Cerebellar cortex (tissue), 1 donor: ENCODE measurements at regions not wholly inside any gene's neighbourhood (a gene's known extent, or its start where the extent isn't known, plus 50 kb on each side); places are given as distances from the start of the nearest gene placed in this dataset.
"Not testable (repeated sequence)": the region's sequence is repeated elsewhere in the genome, so short reads cannot be mapped to it uniquely, and the experiment has no call there.

Experiments
- DNase-seq: peaks from one replicate; pipeline ENCODE4 v3.0.0-alpha.2; 2015; ENCODE audit warnings: low spot score

DNA sequence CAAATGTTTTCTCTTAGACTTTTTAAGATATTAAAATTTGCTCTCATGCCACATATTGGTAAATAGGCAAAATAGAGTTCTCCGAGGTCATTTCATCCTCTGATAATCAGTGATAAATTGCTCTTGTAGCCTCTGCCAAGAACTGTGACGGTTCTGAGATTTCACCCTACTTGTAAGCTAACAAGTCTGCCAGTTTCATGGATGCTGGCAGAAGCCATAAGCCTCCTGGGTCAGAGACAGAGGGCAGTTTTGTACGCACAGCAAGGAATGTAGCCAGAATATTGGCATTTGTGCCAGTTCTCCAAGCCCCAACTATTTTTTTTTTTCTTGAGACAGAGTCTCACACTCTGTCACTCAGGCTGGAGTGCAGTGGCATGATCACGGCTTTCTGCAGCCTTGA is 945.0 kb upstream of the WWC1 start:
- DNase-seq: peak; percentile 14

DNA sequence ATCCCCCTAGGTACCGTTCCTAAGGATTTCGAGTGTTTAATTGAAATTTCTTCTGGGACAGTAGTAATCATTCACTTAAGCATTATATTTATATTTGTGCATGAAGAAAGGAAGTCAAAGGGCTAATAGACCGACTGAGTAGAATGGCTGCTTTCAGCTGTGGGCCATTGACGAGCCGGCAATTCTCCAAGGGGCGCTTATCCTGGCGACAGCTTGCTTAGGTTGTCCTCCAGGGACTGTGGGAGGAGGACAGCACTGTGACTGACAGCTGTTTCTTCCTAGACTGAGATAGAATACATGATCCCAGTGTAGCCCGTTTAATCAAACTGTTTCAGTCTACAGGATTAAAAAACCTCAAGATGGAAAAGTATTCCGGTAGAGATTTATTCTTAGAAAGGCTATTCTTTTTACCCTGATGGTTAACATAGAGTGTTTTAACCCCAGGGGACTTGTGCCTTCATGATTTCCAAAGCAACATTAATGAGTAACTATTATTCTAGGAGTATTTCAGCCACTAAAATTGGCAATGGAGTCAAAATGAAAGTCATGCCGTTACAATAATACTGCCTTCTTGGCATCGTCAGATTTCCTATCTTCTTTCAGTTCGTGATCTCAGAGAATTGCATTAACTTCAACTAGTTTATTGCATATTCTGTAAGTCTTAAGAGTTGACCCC is 943.1 kb upstream of the WWC1 start:
- no peak for DNase-seq

DNA sequence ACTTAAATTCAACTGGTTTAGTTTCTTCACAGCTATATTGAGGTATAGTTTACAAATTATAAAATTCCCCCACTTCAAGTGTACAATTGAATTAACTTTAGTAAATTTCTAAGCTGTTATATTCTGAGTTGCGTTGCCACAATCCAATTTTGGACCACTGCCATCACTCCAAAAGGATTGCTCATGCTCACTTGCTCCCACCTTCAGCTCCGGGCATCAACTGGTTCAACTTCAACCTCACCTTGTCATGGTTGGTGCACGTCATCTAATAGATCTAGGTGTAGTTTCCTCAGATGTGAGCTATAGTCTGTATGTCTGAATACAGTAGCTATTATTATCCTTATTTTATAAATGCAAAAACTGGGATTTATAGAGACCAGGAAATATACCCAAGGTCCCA is 942.5 kb upstream of the WWC1 start:
- no peak for DNase-seq

DNA sequence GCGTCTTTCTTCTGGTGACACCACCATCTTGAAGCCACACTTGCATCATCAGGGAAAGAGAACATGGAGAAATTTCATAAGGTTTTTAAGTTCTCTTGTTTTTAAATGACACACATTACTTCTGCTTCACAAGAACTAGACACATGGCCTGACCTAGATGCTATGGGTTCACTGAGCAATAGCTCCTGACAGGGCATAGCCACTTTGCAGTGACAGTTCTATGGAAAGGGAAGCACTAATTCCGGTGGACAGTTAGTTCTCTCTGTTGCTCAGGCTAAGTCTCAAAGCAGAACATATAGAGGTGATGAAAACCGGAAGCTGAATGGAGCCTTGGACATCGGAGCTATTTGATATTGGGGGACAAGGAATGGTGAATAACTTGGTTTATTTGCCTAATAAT is 940.1 kb upstream of the WWC1 start:
- DNase-seq: no peak

DNA sequence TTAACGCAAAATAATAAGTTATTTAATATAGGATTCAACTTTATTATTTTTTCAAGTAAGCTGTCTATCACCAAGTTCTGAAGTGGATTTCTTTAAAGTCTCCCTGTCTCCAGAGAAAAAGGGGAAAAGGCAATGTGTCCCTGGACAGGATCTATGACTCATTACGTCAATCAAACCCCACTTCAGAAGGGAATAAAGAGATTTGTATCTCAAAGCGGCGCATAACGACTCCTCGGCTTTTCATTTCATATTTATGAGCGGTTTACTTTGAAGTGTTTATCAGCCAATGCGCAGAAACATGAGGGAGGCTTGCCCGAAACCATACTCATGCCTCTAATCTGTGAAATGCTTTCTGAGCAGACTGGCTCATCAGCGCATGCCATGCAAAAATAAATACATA is 938.6 kb upstream of the WWC1 start:
- DNase-seq: no peak

DNA sequence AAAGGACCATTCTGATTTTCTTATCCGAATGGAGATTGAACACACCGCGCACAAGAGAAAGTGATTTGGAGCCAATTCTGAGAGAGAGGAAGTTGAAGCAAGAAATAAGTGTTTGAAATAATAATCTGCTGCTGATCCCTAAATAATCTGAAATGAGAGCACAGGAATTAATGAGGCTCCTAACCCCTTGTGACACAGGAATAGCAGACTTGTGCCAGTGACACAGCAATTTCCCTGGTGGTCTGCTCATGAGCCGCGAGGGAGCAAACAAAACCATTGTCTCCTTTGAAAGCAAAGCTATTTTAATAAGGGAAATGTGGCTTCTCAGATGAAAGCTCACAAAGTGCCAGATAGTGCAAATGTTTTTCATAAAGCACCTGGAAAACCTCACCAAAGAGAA is 936.1 kb upstream of the WWC1 start:
- no peak for DNase-seq

DNA sequence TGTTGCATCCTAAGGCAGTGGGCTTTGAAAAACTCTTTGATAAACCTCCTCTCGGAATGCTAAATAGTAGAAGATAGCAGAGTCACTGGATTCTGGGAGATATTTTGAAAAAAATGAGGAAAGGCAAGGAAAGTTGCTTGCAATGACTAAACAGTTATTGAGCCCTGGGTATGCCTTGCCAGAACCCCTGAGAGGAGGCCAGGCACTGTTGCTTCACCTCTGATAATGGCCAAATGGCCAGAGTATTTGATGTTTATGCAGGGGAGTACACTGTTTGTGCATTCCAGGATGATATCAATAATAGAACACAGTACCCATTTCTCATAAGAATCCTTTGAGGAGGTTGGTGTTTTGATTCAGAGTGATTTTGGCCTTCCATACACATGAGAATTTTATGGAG is 935.1 kb upstream of the WWC1 start:
- DNase-seq: no peak

DNA sequence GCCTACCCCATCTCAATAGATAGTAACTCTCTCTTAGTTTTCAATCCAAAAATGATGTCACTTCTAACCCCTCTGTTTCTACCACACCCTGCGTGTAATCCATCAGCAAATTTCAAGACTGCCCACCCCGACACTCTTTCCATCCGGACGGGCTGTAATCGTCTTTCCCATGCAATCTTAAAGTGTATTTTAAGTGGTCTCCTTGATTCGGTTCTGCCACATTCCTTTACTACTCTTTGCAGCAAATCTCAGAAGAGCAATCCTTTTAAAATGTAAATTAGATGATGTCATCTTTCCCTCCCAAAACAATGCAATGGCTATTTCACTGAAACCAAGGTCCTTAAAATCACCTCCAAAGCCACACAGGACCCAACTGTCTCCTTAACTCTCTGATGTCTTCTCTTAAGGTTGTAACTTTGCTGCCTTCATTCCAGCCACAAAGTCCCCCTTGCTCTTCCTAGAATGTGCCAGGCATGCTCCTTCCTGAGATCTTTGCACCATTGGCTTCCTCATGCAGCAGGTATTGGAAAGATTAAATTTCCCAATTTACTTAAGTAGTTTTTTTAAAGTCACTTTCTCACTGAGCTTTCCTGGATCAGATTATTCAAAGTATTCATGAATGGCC is 932.5 kb upstream of the WWC1 start:
- DNase-seq: no peak

DNA sequence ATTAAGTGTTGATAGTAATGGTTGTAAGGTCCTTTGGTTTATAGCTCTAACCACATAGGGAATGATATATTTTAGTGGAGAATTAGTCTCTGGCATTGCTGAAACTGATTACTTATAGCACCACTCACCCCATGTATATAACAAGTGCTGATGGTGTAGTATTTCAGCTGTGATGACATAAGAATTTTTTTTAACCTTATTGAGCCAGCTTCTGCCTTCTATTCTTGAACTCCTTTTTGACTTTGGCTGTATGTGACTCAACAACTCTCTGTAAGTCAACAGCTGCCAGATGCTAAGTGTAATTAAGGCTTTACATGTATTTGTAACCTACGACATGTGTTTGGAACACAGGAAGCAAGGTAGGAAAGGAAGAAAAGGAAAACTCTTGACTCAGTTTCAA is 929.6 kb upstream of the WWC1 start:
- no peak for DNase-seq

DNA sequence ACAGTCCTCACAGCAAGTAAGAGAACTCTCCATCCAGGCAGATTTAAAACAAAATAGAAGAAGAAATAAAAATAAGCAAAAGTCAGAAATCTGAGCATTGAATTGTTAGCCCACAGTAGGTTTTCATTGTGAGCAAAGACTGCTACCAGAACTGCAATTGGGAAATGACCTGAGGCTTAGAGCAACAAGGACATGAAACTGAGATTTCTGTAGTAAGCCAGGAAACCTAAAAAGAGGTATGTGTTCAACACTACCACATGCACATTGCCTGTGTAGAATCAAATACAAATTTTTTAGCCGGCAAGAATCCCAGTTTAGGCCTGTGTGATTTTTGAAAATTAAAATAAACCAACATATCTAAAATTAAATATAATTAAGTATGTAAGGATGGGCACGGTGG is 928.4 kb upstream of the WWC1 start:
- DNase-seq: no peak

DNA sequence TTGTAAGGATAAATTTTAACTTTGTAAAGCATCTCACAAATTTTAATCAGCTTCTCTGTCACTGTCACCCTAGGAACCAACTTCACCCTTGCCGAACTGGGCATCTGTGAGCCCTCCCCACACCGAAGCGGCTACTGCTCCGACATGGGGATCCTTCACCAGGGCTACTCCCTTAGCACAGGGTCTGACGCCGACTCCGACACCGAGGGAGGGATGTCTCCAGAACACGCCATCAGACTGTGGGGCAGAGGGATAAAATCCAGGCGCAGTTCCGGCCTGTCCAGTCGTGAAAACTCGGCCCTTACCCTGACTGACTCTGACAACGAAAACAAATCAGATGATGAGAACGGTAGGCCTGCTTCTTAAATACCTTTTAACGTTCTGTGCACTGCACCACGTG is 916.3 kb upstream of the WWC1 start:
- no peak for DNase-seq

DNA sequence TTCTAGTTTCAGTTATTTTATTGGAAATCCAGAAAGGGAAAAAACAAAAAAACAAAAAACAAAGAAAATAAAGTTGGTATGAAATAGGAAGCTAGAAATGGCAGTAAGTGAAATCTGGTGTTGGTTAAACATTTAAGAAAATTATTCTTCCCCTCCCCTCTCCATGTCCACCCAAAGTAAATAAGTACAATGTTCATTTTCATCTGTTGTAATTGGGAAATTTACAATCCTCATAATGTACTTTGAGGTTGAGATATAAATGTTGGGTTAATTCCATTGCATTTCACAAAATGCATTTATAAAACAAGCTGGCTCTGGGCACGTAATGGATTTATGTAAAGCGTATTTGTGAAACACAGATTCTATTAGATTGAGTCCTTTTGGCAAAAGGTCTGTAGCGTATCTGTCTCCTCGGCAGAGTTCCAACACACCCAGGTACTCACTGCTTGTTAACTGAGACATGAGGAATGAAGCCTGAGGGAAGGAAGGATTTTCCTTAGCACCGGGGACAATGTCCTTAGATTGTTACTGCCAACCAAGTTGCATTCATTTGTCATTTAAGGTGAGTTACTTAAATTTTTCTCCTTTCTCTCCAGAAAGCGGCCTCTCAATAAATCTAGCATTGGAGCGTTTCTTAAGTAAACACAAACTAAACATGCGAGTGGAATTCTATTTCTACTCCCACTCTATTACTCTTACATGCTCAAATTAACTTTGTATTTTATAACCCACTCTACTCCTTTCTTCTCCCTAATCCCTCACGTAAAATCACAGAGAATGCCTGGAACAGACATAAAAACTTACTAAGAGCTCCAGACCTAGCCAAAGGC is 912.3 kb upstream of the WWC1 start:
- DNase-seq: peak; percentile 28

DNA sequence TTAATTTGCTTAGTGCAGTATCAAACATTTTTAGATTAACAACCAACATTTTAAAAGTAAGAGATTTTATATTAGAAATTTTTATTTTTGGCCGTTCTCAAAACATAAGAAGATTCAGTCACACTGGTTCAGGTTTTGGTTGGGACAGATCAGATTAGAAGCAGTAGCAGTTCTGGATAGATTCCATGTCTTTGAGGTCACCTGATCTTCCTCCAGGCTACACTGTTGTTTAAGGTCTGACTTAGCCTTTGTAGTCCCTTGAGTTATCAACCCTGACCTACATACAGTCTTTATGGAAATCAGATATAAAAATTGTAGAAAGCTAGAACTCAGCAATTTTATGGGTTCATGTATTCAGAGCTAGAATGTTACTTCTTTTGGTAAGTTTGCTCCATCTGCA is 910.0 kb upstream of the WWC1 start:
- DNase-seq: no peak

DNA sequence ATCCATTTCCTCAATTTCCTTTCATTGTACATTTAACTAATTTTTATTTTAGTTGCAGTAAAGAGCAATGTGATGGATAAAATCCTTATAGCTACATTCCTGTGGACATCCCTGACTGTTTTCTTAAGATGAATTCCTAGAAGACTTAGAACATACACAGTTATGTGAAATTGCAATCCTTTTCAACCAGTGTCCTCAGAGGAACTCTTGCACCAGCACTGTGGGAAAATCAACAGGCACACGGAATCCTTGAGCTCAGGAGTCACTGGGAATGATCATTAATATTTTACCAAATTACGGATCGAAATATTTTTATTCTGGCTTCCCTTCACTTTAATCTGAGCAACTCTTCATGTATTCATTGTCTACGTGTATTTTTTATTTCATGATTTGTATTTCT is 901.9 kb upstream of the WWC1 start:
- DNase-seq: no peak

DNA sequence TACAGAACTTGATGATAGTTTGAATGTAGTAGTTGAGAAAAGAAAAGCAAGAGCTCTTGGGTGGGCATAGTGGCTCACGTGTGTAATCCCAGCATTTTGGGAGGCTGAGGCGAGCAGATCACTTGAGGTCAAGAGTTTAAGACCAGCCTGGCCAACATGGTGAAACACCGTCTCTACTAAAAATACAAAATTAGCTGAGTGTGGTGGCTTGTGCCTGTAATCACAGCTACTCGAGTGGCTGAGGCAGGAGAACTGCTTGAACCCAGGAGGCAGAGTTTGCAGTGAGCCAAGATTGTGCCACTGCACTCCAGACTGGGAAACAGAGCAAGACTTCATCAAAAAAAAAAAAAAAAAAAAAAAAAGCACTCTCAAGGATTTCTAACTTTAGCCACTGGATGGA is 900.2 kb upstream of the WWC1 start:
- not testable (repeated sequence) for DNase-seq

DNA sequence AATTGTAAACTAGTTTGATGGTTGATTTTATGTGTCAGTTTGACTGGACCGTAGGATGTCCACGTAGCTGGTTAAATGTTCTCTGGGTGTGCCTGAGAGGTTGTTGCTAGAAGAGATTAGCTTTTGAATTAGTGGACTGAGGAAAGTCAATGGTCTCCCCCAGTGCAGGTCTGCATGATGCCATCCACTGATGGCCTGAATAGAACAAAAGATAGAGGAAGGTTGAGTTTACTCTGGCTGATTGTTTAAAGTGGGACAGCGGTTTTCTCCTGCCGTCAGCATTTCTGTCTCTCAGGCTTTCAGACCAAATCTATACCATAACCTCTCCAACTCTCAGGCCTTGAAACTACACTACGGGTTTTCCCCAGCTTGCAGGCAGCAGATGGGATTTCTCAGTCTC is 899.2 kb upstream of the WWC1 start:
- no peak for DNase-seq

DNA sequence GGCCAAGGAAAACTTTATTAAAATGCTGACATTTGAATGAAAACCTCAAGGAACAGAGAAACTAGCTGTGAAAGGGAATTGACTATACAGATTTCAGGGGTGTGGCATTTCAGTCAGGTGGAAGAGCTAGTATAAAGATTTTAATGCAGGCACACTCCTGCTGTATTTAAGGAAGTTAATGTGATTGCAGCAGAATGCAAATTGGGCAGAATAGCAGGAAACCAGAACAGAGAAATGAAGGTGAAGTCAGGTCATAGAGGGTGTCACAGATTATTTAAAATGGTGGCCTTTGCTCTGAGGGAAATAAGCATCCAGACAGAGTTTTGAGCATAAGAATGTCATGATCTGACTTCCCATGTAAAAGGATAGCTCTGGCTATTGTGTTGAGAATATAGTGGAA is 898.1 kb upstream of the WWC1 start:
- no peak for DNase-seq

DNA sequence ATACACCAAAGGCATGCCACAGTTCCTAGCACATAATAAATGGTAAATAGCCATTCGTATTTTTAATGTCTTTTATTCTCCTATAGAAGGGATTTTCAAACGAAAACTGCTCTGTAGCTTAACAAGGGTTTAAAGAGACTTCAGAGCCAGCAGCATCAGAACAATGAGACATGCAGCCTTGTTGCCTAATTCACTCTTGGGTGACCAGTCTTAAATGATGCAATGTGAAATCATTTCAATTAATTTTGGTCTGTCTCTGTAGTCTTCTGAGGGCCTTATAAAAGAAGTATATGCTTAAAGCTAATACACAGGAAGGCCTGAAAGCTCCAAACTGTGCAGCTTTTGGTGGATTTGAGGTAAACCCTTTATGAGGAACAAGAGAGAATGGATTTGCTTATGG is 888.8 kb upstream of the WWC1 start:
- DNase-seq: no peak

DNA sequence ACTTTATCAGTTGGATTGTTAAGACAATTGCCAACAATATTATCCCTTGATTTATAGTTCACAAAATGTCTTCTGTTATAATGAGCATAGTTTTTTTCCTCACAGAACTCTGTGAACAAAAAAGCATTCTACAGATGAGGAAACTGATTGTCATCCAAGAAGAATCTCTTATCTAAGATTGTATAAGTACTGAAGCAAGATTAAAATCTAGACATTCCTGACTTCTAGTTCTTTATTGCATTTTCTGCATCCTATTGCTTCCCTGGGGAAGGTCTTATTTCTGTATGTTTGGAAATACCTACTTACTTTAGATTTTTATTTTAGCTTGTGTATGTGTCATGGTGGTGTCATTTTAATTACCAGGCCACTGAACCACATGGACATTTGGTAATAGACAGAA is 884.9 kb upstream of the WWC1 start:
- DNase-seq: no peak

DNA sequence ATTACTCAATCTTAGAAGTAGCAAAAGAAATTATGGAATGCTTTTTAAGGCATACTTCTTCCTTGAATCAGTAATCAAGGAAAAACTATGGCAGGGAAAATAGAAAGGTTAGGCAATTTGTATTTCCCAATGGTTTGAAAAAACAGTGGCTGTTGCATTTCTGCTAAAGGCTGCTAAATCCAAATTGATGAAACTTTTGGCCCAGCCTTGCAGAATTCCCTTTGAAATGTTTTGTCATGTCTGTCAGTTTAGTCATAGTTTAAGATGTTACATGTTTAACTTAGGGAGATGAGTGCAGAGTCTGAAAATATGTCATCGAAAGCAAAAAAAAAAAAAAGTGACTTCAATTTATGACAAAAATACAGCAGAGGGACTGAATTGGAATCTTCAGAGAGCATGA is 878.9 kb upstream of the WWC1 start:
- DNase-seq: no peak

DNA sequence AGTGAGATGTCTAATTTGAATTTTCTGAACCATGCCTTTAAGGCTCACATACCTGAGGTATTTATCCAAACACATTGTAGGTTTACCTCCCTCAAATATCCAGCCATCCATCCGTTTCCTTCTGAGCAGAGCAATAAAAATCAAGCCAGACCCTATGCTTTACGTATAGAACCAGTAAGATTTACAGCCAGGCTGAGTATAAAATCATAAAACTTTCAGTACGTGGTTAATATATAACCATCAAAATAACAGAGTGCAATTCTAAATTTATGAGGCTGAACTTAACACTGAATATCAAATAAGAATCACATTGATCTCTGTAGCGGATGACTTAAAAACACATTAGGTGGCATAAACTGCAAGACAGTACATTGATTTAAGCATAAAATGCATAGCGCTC is 877.9 kb upstream of the WWC1 start:
- DNase-seq: no peak

DNA sequence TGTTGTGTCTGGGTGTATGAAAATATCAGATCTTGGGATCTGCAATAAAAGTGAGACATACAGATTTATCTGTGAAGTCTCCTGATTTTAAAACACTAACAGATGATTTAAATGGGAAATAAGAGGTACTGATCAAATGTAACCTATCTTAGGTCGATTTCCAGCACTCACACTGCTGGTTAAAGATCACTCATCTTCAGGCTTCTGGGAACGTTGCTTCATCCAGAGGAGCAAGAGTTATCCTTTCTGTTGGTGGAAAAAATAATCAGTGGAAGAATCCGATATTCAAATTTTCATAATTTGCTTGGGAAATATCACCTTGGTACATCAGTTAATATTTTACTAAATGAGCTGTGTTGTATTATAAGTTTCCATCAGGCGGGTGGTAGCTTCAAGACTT is 876.8 kb upstream of the WWC1 start:
- DNase-seq: no peak
